ENCODE measurements at regions not wholly inside any gene's neighbourhood (a gene's known extent, or its start where the extent isn't known, plus 50 kb on each side); places are given as distances from the start of the nearest gene placed in this dataset.

- no peak for DNase-seq
Observed at GRCh38 chr18:31248783-31249521, 69.0 kb upstream of the DSG1 start.

GRCh38 chr18:31250902-31251301, 67.1 kb upstream of the DSG1 start:
- DNase-seq = no peak

- no peak for DNase-seq
Observed at GRCh38 chr18:31252522-31252921, 65.4 kb upstream of the DSG1 start.

- no peak for DNase-seq
Observed at GRCh38 chr18:31255953-31256352, 62.0 kb upstream of the DSG1 start.

- DNase-seq = no peak
Observed at GRCh38 chr18:31258789-31259188, 59.2 kb upstream of the DSG1 start.

GRCh38 chr18:31261792-31262582, 56.0 kb upstream of the DSG1 start:
- no peak for DNase-seq

GRCh38 chr18:31267823-31268481, 50.0 kb upstream of the DSG1 start:
- no peak for DNase-seq

Data from NCI-H1417 treated with DMSO at 0.1 percent for 48 hours (cell line).